DOHH2 (cell line): ENCODE measurements at regions not wholly inside any gene's neighbourhood (a gene's known extent, or its start where the extent isn't known, plus 50 kb on each side); places are given as distances from the start of the nearest gene placed in this dataset.

Experiments used
- H3F3A ChIP-seq: fragments of 200-600 bp; sonication (generic), shearing (Covaris generic); 2 replicates; pipeline ENCODE4 v1.6.0; 2016; ENCODE audit warnings: antibody characterized with exemption, mild to moderate bottlenecking; ENCODE audit not compliant: control insufficient read depth, insufficient read depth
- H3K27ac ChIP-seq: fragments of 200-600 bp; sonication (generic); 2 replicates; pipeline ENCODE4 v1.5.1; 2014; ENCODE audit warnings: low read depth, mild to moderate bottlenecking, low read length, moderate library complexity
- H3K27me3 ChIP-seq: fragments of 200-600 bp; sonication (generic); 2 replicates; pipeline ENCODE4 v1.6.1; 2014; ENCODE audit warnings: mild to moderate bottlenecking, low read length, mixed read lengths; ENCODE audit not compliant: control insufficient read depth
- H3K36me3 ChIP-seq: fragments of 200-600 bp; sonication (generic); 2 replicates; pipeline ENCODE4 v1.6.1; 2014; ENCODE audit warnings: mild to moderate bottlenecking, low read length, moderate library complexity, mixed read lengths; ENCODE audit not compliant: control insufficient read depth
- H3K4me1 ChIP-seq: fragments of 200-600 bp; sonication (generic); 2 replicates; pipeline ENCODE4 v1.6.1; 2014; ENCODE audit warnings: mild to moderate bottlenecking, low read length, mixed read lengths; ENCODE audit not compliant: control insufficient read depth
- H3K4me2 ChIP-seq: fragments of 200-600 bp; sonication (generic); 2 replicates; pipeline ENCODE4 v1.6.0; 2014; ENCODE audit warnings: mild to moderate bottlenecking, low read length, moderate library complexity
- H3K4me3 ChIP-seq: fragments of 200-600 bp; sonication (generic); 2 replicates; pipeline ENCODE4 v1.5.1; 2014; ENCODE audit warnings: mild to moderate bottlenecking, low read length, mixed read lengths
- H3K79me2 ChIP-seq: fragments of 200-600 bp; sonication (generic); 2 replicates; pipeline ENCODE4 v1.6.1; 2014; ENCODE audit warnings: mild to moderate bottlenecking, low read length, mixed read lengths; ENCODE audit not compliant: control insufficient read depth
- H3K9me2 ChIP-seq: fragments of 200-600 bp; sonication (generic); replicated peaks from 2 replicates; pipeline ENCODE4 v1.6.1; 2014; ENCODE audit warnings: mild to moderate bottlenecking, low read length, mixed read lengths; ENCODE audit not compliant: control insufficient read depth
- H3K9me3 ChIP-seq: fragments of 200-600 bp; sonication (generic); 2 replicates; pipeline ENCODE4 v1.6.1; 2014; ENCODE audit warnings: antibody characterized with exemption, low read length, mixed read lengths; ENCODE audit not compliant: control insufficient read depth, insufficient read depth
- H4K20me1 ChIP-seq: fragments of 200-600 bp; sonication (generic); 2 replicates; pipeline ENCODE4 v1.6.0; 2014; ENCODE audit warnings: low read depth, mild to moderate bottlenecking, antibody characterized with exemption, low read length, moderate library complexity; ENCODE audit not compliant: control insufficient read depth, insufficient read depth
- EZH2phosphoT487 ChIP-seq: fragments of 200-600 bp; sonication (generic); IDR thresholded peaks from 2 replicates; pipeline ENCODE4 v1.6.1; 2017; ENCODE audit warnings: borderline replicate concordance, mild to moderate bottlenecking, antibody characterized with exemption, low read length, moderate library complexity, mixed read lengths
- TF ChIP-seq, protein P1 (sequence below): fragments of 200-600 bp; sonication (generic); IDR thresholded peaks from one replicate; pipeline ENCODE4 v1.5.1; 2014; ENCODE audit warnings: antibody characterized with exemption, mild to moderate bottlenecking, low read depth, low read length; ENCODE audit not compliant: poor library complexity, severe bottlenecking

DNA sequence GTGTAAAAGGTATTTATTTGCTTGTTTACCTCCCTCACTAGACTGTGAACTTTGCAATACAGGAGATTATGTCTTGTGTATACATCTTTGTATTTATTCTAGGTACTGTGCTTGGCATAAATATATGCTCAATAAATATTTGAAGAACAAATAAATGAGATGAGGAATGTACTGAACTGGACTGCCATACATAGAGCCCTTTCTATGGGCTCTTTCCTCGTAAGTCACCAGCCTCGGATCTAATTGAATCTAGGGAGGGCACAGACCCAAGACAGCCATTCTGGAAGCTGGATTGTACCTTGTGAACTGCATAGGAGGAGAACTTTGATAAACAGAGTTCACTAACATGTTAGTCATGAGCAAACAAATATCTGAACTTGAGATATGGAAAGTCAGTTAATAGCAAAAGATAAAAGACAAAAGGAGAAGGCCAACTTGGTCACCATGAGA lies 503.9 kb downstream of the INSC start:
- Histone ChIP-seq H3K27me3 (no peaks in the 10 kb centered on the region), H3F3A (no peaks in the 10 kb centered on the region), H3K4me2 (no peak overlapping the region), H3K9me3 (no peaks in the 10 kb centered on the region), H3K4me1 (no peaks in the 10 kb centered on the region), H3K27ac (no peak overlapping the region), H3K79me2 (no peaks in the 10 kb centered on the region), H4K20me1 (no peaks in the 10 kb centered on the region), H3K36me3 (no peaks in the 10 kb centered on the region), H3K4me3 (no peak overlapping the region), H3K9me2 (no peaks in the 10 kb centered on the region)
- TF ChIP-seq, protein P1, sequence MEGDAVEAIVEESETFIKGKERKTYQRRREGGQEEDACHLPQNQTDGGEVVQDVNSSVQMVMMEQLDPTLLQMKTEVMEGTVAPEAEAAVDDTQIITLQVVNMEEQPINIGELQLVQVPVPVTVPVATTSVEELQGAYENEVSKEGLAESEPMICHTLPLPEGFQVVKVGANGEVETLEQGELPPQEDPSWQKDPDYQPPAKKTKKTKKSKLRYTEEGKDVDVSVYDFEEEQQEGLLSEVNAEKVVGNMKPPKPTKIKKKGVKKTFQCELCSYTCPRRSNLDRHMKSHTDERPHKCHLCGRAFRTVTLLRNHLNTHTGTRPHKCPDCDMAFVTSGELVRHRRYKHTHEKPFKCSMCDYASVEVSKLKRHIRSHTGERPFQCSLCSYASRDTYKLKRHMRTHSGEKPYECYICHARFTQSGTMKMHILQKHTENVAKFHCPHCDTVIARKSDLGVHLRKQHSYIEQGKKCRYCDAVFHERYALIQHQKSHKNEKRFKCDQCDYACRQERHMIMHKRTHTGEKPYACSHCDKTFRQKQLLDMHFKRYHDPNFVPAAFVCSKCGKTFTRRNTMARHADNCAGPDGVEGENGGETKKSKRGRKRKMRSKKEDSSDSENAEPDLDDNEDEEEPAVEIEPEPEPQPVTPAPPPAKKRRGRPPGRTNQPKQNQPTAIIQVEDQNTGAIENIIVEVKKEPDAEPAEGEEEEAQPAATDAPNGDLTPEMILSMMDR = no peak
- TF ChIP-seq EZH2phosphoT487 = no peak

DNA sequence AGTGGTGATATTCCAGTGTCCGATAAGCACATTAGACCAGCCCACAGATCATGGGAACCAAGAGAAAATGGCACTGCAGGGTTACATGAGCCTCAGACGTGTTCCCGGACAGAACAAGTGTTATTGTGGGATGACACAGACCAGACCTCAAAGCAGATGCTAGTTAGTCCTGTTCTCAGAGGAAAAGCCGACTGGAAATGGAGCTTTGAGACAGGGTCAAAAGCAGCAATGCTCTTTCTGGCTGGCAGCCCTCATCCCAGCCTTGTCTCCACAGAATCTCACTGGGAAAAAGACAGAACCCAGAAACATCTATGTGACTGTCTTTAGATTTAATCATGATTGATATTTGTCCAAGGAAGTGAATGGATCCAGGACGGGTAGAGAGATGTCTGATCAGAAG lies 506.8 kb downstream of the INSC start:
- Histone ChIP-seq H3K4me2 (no peak overlapping the region), H3K9me2 (no peaks in the 10 kb centered on the region), H3K79me2 (no peaks in the 10 kb centered on the region), H3K4me1 (no peaks in the 10 kb centered on the region), H4K20me1 (no peaks in the 10 kb centered on the region), H3K27me3 (no peaks in the 10 kb centered on the region), H3K9me3 (no peaks in the 10 kb centered on the region), H3K4me3 (no peak overlapping the region), H3K36me3 (no peaks in the 10 kb centered on the region), H3F3A (no peaks in the 10 kb centered on the region), H3K27ac (no peak overlapping the region)
- TF ChIP-seq, protein P1 = no peak
- no peak for TF ChIP-seq EZH2phosphoT487

DNA sequence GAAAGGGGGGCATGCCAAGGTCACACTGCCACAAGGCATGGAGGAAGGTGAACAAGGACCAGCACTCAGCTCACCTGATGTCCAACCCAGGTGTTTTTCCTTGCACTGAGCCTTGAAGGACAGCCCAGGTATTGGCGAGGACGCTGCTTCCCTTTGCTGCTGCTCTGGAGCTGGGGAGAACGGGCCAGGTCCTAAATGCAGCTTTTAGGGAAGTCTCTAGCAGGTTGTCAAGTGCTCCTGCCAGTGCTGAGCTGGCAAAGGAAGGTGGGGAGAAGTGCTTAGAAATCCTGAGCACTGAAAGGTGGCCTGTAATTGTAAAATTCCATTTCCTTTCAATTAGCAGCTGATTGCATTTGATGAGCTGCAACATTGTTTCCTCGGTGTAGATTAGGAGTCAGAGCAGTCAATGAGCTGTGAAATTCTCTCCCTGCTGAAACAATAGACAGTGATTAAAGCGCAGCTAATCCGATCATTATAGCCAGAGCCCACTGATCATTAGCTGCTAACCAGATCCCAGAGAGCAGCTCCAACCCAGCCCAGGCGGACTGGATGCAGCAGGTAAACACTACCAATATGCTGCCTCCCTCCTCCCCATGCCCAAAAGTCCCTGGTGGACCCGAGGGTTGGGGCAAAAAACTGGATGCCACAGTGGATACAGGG lies 507.6 kb downstream of the INSC start:
- no peak overlapping the region for H3K4me3 ChIP-seq
- H3K27ac ChIP-seq = no peak overlapping the region
- H3K79me2 ChIP-seq = no peaks in the 10 kb centered on the region
- H3K9me2 ChIP-seq = no peaks in the 10 kb centered on the region
- TF ChIP-seq, protein P1 = no peak
- H3F3A ChIP-seq = no peaks in the 10 kb centered on the region
- H3K4me2 ChIP-seq = no peak overlapping the region
- H3K9me3 ChIP-seq = no peaks in the 10 kb centered on the region
- H3K36me3 ChIP-seq = no peaks in the 10 kb centered on the region
- H3K27me3 ChIP-seq = no peaks in the 10 kb centered on the region
- no peaks in the 10 kb centered on the region for H3K4me1 ChIP-seq
- no peaks in the 10 kb centered on the region for H4K20me1 ChIP-seq
